Vagina (tissue), 2 donors: ENCODE measurements at regions not wholly inside any gene's neighbourhood (a gene's known extent, or its start where the extent isn't known, plus 50 kb on each side); places are given as distances from the start of the nearest gene placed in this dataset.

ENCODE experiments used
- POLR2A ChIP-seq, 2 donors: fragments of 450-650 bp; IDR thresholded peaks; one replicate each; pipeline ENCODE4 v1.6.1; 2017; ENCODE audit warnings: antibody characterized with exemption in 2 of 2, mild to moderate bottlenecking in 2 of 2, moderate library complexity in 2 of 2
- POLR2AphosphoS5 ChIP-seq, 2 donors: sonication (generic); formaldehyde crosslinking; IDR thresholded peaks; one replicate each; pipeline ENCODE4 v1.9.0; 2017; ENCODE audit warnings: antibody characterized with exemption in 2 of 2, mild to moderate bottlenecking in 2 of 2, low read depth in 1 of 2; ENCODE audit not compliant: insufficient read depth in 1 of 2
- TF ChIP-seq, protein P1 (sequence below), 3 experiments: fragments of 450-650 bp in 2 of 3; fragments of 200-600 bp in 1 of 3; sonication (generic) in 1 of 3; IDR thresholded peaks; one replicate each; pipeline ENCODE4 v1.5.1; 2017 to 2019; ENCODE audit warnings: antibody characterized with exemption in 3 of 3, mild to moderate bottlenecking in 2 of 3, moderate library complexity in 2 of 3

DNA sequence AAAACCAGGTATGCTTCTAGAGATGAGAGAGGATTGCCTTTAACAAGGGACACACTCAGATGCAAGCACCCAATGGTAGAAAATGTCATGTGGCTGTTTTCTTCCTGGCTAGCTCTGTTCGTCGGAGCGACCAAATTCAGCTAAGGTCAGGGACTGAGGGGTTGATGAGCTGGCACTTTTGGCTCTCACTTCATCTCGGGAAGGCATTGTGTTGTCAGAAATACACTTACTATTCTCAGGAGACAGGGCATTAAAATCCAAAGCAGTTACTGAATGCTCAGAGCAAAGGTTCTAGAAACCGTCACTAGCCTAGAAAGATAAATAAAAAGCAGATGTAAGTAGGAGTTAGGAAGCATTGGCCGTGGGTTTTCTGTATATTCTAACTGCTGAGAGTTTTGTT, 275.7 kb upstream of the SSTR1 start:
- TF ChIP-seq, protein P1, sequence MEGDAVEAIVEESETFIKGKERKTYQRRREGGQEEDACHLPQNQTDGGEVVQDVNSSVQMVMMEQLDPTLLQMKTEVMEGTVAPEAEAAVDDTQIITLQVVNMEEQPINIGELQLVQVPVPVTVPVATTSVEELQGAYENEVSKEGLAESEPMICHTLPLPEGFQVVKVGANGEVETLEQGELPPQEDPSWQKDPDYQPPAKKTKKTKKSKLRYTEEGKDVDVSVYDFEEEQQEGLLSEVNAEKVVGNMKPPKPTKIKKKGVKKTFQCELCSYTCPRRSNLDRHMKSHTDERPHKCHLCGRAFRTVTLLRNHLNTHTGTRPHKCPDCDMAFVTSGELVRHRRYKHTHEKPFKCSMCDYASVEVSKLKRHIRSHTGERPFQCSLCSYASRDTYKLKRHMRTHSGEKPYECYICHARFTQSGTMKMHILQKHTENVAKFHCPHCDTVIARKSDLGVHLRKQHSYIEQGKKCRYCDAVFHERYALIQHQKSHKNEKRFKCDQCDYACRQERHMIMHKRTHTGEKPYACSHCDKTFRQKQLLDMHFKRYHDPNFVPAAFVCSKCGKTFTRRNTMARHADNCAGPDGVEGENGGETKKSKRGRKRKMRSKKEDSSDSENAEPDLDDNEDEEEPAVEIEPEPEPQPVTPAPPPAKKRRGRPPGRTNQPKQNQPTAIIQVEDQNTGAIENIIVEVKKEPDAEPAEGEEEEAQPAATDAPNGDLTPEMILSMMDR (IDR thresholded peaks at IDR 0.05), result no peak
- TF ChIP-seq POLR2AphosphoS5 (IDR thresholded peaks at IDR 0.05; ENCODE audit: insufficient read depth in 1 of 2, low read depth in 1 of 2) (no peak), POLR2A (IDR thresholded peaks at IDR 0.05) (no peak)
